ENCODE measurements at regions not wholly inside any gene's neighbourhood (a gene's known extent, or its start where the extent isn't known, plus 50 kb on each side); places are given as distances from the start of the nearest gene placed in this dataset.
"Not testable (repeated sequence)": the region's sequence is repeated elsewhere in the genome, so short reads cannot be mapped to it uniquely, and the experiment has no call there.

- no peak for DNase-seq (ENCODE audit: low spot score)
Measured at GRCh38 chr12:31820832-31821231, 92.0 kb upstream of the AMN1 start.

DNA sequence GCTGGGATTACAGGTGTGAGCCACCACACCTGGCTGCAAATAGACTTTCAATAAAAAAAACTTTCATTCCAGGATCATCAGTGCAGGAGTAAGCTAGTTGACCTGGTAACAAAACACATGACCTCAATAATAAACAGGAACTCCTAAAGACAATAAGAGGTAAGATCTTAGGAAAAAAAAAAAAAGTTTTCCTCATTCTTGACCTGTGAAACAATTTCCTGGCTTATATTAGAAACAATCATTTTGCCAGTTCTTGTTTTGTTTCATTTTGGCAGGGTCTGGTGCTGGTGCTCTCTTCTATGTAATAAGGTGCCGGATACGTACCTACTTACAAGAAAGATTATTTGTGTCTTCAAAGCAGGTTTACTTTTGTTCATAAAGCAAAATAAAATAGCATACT is 90.6 kb upstream of the AMN1 start:
- DNase-seq (ENCODE audit: low spot score): peak; percentile 25

DNA sequence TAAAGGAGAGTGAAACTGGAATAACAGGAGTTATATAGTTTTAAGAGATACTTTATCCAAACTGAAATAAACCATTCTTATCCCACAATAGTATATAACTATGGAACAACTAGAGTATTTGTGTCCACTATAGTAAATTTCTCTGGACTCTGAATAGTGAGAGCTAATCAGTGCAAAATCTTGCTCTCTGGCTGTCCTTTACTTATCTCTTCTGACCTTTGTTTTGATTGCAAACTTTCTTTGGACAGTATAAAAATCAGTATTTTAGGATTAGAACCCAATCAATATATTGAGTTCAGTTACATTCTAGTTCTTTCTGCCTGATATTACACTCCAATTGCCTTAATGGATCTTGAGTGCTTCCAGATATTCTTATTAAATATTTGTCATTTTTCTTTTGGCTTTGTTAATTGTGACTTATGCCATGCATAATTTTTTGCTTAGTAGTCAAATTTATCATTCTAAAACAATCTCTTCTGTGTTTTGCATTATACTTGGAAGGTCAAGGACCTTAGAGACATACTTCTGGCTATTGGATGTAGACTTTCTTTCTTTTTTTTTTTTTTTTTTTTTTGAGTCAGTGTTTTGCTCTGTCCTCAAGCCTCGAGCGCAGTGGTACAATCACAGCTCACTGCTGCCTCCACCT is 89.9 kb upstream of the AMN1 start:
- DNase-seq (ENCODE audit: low spot score): no peak

- DNase-seq (ENCODE audit: low spot score): no peak
Measured at GRCh38 chr12:31817120-31817519, 88.3 kb upstream of the AMN1 start.

DNA sequence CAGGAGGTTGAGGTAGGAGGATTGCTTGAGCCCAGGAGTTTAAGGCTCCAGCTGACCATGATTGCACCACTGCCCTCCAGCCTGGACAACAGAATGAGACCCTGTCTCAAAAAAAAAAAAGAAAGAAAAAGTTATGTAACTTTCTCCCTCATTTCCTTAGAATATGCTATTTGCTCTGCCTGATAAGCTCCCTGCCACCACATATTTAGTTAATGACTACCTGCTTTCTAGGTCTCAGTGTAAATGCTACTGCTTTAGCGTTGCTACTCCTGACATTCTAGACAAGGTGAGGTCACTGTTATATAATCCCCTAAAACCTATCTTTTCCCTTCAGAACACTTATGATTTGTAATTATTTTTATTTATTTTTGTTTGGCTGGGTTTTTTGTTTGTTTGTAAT is 86.3 kb upstream of the AMN1 start:
- DNase-seq (ENCODE audit: low spot score): no peak

- peak; percentile 33 for DNase-seq (ENCODE audit: low spot score)
Measured at GRCh38 chr12:31813305-31813704, 84.5 kb upstream of the AMN1 start.

DNA sequence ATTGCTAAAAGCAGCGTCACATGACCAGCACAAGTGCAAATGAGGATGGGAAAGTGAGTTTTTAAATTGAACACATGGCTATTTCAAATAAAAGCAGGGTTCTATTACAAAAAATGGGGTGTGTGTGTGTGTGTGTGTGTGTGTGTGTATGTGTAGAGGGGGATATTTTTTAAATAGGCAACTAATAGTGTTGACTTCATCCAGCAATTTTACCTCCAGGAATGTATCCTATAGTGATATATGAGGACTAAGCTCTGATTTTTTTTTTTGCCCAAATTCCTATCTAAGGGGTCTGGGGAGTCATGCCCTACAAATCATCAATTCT is 78.9 kb upstream of the AMN1 start:
- no peak for DNase-seq (ENCODE audit: low spot score)

- DNase-seq (ENCODE audit: low spot score): not testable (repeated sequence)
Measured at GRCh38 chr12:31807081-31807772, 78.4 kb upstream of the AMN1 start.

DNA sequence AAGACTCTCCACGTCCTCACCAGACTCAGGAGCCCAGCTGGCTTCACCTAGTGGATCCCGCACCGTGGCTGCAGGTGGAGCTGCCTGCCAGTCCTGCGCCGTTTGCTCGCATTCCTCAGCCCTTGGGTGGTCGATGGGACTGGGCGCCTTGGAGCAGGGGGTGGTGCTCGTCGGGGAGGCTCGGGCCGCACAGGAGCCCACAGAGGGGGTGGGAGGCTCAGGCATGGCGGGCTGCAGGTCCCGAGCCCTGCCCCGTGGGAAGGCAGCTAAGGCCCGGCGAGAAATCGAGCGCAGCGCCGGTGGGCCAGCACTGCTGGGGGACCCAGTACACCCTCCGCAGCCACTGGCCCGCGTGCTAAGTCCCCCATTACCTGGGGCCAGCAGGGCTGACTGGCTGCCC is 76.9 kb upstream of the AMN1 start:
- not testable (repeated sequence) for DNase-seq (ENCODE audit: low spot score)

GRCh38 chr12:31804707-31805106 is 75.9 kb upstream of the AMN1 start:
- DNase-seq (ENCODE audit: low spot score): not testable (repeated sequence)

DNA sequence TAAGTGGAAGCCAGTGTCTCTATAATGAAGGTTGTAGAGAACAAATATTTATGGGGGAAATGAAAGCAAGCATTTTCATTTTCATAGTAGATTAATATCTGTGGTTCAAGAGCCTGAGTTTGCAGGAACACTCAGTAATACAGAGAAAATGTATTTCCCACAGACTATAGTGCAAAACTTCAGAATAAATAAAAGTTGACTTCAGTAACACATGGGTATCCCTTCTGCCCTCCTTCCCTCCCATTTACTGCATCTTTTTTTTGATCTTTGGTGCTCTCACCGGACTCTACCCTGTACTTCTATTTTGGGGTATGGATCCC is 75.3 kb upstream of the AMN1 start:
- no peak for DNase-seq (ENCODE audit: low spot score)

- DNase-seq (ENCODE audit: low spot score): no peak
Measured at GRCh38 chr12:31803306-31804184, 74.7 kb upstream of the AMN1 start.

- no peak for DNase-seq (ENCODE audit: low spot score)
Measured at GRCh38 chr12:31801872-31802271, 73.1 kb upstream of the AMN1 start.

- DNase-seq (ENCODE audit: low spot score): no peak
Measured at GRCh38 chr12:31797230-31797872, 68.5 kb upstream of the AMN1 start.

DNA sequence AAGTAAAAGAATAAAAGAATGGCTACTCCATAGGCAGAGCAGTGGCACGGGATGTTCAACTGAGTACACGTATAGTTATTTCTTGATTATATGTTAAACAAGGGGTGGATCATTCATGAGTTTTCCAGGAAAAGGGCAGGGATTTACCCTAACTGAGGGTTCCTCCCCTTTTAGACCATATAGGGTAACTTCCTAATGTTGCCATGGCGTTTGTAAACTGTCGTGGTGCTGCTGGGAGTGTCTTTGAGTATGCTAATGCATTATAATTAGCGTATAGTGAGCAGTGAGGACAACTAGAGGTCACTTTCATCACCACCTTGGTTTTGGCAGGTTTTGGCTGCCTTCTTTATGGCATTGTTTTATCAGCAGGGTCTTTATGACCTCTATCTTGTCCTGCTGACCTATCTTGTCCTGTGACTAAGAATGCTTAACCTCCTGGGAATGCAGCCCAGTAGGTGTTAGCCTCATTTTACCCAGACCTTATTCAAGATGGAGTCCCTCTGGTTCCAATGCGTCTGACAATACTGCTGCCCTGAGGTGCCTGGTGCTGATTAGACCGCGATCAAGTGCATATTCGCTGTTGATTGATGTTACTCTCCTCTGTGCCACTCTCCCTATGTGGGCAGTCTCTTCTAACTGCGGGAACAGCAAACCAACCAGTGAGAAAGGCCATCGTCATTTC is 67.6 kb upstream of the AMN1 start:
- DNase-seq (ENCODE audit: low spot score): no peak

GRCh38 chr12:31794745-31795144 is 65.9 kb upstream of the AMN1 start:
- DNase-seq (ENCODE audit: low spot score): no peak

DNA sequence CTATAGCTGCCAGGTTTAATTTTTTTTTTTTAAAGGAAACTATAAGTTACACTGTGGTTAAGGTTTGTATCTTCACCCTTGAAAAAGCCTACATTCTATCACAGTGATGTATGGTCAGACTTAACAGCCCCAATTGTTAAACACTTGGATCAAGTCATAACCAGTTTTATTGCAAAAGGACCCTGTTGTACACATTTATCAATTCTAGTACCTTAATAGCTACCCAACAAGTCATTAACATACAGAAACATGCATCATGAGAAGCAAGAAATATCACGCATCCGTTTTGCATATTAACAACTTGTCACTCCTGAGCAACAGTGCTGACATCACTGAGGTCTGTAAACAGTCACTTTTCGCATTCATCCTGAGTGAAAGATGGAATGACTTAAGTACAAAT is 62.4 kb upstream of the AMN1 start:
- not testable (repeated sequence) for DNase-seq (ENCODE audit: low spot score)

DNA sequence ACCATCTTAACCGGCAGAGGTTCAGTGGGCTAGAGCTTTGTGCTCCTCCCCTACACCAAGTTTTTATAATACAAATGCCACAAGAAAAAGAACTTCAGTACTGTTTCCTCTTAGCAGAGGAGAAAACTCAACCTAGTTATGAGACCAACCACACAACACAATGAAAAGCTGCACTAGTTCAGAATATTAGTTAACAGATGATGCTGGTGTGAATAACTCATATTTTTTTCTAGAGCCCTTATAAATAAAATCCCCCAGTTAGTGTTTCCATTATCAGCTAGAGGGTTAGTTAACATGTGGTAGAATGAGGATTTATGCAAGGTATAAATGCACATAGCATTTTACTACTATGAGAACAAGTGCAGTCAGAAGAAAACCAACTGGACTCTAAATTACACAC is 61.9 kb upstream of the AMN1 start:
- no peak for DNase-seq (ENCODE audit: low spot score)

DNA sequence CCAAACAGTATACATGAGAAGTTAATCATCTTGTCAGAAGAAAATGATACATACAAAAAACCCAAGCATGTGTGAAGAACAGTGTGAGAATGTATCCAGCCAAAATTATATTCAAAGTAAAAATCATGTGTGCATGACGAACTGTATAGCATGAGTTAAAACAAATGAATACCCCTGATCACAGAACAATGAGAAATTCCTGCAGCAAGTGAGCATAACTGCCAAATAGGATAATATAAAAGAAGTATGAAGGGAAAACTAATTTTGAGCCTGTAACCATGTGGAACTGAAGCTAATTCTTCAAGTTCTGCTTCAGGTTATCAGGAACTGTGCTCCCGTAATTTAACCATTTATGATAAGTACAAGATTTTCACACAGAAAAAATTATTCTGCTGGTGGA is 56.5 kb upstream of the AMN1 start:
- DNase-seq (ENCODE audit: low spot score): no peak

DNA sequence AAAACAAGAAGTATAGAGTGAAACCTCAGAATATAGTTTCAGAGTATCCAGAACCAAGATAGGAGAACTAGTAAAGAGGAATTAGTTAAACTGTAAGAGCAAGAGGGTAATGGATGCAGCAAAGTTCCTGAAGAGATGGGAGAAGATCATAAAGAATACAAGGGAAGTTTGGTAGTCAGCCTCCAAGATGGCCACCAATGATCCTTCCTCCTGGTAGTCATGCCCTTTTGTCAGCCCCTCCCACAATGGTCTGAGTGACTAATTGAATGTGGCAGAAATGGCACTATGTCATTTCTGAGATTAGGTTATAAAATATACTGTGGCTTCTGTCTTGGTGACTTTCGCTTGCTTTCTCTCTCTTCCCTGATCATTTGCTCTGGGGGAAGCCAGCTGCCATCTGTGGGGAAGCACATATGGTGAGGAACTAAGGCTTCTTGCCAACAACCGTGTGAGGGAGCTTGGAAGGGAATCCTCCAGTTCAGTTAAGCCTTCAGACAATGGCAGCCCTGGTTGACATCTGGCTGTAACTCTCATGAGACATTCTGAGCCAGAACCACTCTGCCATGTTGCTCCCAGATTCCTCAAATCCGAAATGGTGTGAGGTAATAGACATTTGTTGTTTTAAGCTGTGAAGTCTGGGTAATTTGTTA is 55.3 kb upstream of the AMN1 start:
- no peak for DNase-seq (ENCODE audit: low spot score)

GRCh38 chr12:31783556-31783955 is 54.7 kb upstream of the AMN1 start:
- DNase-seq (ENCODE audit: low spot score): no peak
